Gastroesophageal sphincter (tissue), 4 donors: ENCODE measurements at regions not wholly inside any gene's neighbourhood (a gene's known extent, or its start where the extent isn't known, plus 50 kb on each side); places are given as distances from the start of the nearest gene placed in this dataset.

ENCODE experiments used
- ATAC-seq: fragments of 150-250 bp; one replicate; pipeline ENCODE4 v1.9.1; 2016; ENCODE audit warnings: mild to moderate bottlenecking, moderate library complexity
- H3K27ac ChIP-seq, 4 donors: fragments of 200-600 bp; sonication (generic) in 3 of 4; 1 replicate in 3 of 4; 2 replicates in 1 of 4; pipeline ENCODE4 v1.5.1; 2016 to 2019
- H3K27me3 ChIP-seq: fragments of 200-600 bp; sonication (generic); one replicate; pipeline ENCODE4 v1.5.1; 2019
- H3K36me3 ChIP-seq, 2 donors: fragments of 200-600 bp; sonication (generic); one replicate each; pipeline ENCODE4 v1.5.1; 2019; ENCODE audit warnings: control low read depth in 1 of 2
- H3K4me1 ChIP-seq, 3 donors: fragments of 200-600 bp; sonication (generic); 1 replicate in 2 of 3; 2 replicates in 1 of 3; pipeline ENCODE4 v1.5.1; 2016 to 2019; ENCODE audit warnings: control low read depth in 2 of 3
- H3K4me3 ChIP-seq, 2 donors: fragments of 200-600 bp; sonication (generic); one replicate each; pipeline ENCODE4 v1.5.1; 2019; ENCODE audit warnings: mild to moderate bottlenecking in 1 of 2, moderate library complexity in 1 of 2
- H3K9me3 ChIP-seq, 3 donors: fragments of 200-600 bp; sonication (generic); one replicate each; pipeline ENCODE4 v1.5.1; 2017 to 2019; ENCODE audit warnings: control low read depth in 2 of 3
- EP300 ChIP-seq: sonication (generic); formaldehyde crosslinking; IDR thresholded peaks from one replicate; pipeline ENCODE4 v1.6.1; 2017; ENCODE audit warnings: antibody characterized with exemption, mild to moderate bottlenecking
- POLR2A ChIP-seq, 2 donors: fragments of 450-650 bp; IDR thresholded peaks; one replicate each; pipeline ENCODE4 v1.6.1; 2017; ENCODE audit warnings: antibody characterized with exemption in 2 of 2, mild to moderate bottlenecking in 2 of 2, moderate library complexity in 1 of 2
- POLR2AphosphoS5 ChIP-seq: sonication (generic); formaldehyde crosslinking; IDR thresholded peaks from one replicate; pipeline ENCODE4 v1.6.1; 2017; ENCODE audit warnings: antibody characterized with exemption
- WGBS, 2 donors: methylation state at CpG; one replicate each; pipeline ENCODE4 v1.1.5; 2018; ENCODE audit warnings: low coverage in 1 of 2; 5-methylcytosine and 5-hydroxymethylcytosine counted together
- TF ChIP-seq, protein P1 (sequence below), 4 experiments: fragments of 200-600 bp in 2 of 4; fragments of 450-650 bp in 2 of 4; sonication (generic) in 1 of 4; IDR thresholded peaks; one replicate each; pipeline ENCODE4 v1.5.1; 2017 to 2019; ENCODE audit warnings: antibody characterized with exemption in 4 of 4, mild to moderate bottlenecking in 2 of 4, moderate library complexity in 2 of 4

DNA sequence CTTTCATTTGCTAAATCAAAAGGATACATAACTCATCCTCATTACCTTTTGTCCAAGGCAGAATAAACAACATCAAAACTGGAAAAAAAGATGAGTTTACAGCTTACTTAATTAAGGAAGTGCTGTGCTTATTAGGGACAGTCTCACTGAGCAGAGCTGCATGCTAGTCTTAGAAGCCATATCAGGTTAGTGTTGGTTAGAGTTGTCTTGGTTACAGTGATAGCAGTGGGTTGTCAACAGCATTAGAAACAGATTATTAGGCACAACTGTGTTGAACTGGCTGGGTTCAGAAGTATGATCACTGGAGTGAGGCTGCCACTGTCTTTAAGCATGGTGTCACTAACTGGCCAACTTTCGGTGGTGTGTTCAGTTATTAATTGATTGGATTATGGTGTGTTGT is 503.9 kb upstream of the IGFBP3 start:
- TF ChIP-seq POLR2AphosphoS5, result no peak
- TF ChIP-seq POLR2A (IDR thresholded peaks at IDR 0.05), result no peak
- TF ChIP-seq, protein P1, sequence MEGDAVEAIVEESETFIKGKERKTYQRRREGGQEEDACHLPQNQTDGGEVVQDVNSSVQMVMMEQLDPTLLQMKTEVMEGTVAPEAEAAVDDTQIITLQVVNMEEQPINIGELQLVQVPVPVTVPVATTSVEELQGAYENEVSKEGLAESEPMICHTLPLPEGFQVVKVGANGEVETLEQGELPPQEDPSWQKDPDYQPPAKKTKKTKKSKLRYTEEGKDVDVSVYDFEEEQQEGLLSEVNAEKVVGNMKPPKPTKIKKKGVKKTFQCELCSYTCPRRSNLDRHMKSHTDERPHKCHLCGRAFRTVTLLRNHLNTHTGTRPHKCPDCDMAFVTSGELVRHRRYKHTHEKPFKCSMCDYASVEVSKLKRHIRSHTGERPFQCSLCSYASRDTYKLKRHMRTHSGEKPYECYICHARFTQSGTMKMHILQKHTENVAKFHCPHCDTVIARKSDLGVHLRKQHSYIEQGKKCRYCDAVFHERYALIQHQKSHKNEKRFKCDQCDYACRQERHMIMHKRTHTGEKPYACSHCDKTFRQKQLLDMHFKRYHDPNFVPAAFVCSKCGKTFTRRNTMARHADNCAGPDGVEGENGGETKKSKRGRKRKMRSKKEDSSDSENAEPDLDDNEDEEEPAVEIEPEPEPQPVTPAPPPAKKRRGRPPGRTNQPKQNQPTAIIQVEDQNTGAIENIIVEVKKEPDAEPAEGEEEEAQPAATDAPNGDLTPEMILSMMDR (IDR thresholded peaks at IDR 0.05), result no peak
- no peak for TF ChIP-seq EP300
- ATAC-seq, result no peak
- WGBS, 2 donors, result 80 to 100% methylated on average over 1 of the region's 1 CpG

DNA sequence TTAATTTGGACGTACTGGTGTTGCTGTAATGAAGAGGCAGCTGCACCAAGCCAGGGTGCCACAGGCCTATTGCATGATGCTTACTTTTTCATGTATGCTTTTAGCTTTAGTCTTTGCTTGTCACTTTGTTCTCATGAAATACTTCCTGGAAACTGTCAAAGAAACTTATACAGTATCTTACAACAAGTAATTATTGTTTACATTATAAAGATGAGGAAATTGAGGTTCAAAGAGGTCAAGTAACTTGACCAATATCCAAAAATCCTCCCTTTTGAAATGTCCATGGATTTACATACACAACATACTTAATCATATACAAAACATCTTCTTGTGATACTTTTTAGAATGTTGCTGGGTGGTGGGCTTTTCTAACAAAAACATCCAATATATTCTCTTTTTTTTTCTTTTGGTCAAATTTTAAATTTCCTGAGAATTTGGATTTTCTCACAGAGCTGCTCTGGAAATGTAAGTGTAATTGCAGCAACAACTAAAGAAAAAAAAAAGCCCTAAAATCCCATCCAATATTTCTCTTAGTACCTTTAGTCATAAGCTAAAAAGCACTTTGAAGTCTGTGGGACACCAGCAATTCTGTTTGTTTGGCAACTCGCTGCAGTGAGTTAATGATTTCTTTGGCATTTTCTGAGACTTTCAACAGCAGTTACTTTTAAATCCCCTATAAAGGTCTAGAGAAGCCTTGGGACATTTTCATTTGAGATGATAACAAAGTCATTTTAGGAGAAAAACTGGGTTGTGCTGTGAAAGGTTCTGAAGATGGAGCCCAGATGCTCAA is 500.6 kb upstream of the IGFBP3 start:
- no peak for ATAC-seq
- 58% methylated on average over 2 of the region's 2 CpGs for WGBS, 2 donors
- H3K36me3 ChIP-seq, result no peaks in the 10 kb centered on the region
- TF ChIP-seq EP300, result no peak
- TF ChIP-seq POLR2AphosphoS5, result no peak
- H3K27me3 ChIP-seq, result no peaks in the 10 kb centered on the region
- H3K9me3 ChIP-seq, result no peaks in the 10 kb centered on the region
- H3K4me1 ChIP-seq, result no peaks in the 10 kb centered on the region
- H3K27ac ChIP-seq, result no peak overlapping the region
- no peak overlapping the region for H3K4me3 ChIP-seq

More for the DNA sequence above, 503.9 kb upstream of the IGFBP3 start:
- H3K4me1 ChIP-seq, result no peaks in the 10 kb centered on the region
- H3K9me3 ChIP-seq, result no peaks in the 10 kb centered on the region
- H3K4me3 ChIP-seq, result no peak overlapping the region
- no peaks in the 10 kb centered on the region for H3K27me3 ChIP-seq
- H3K27ac ChIP-seq, result no peak overlapping the region
- H3K36me3 ChIP-seq, result no peaks in the 10 kb centered on the region

DNA sequence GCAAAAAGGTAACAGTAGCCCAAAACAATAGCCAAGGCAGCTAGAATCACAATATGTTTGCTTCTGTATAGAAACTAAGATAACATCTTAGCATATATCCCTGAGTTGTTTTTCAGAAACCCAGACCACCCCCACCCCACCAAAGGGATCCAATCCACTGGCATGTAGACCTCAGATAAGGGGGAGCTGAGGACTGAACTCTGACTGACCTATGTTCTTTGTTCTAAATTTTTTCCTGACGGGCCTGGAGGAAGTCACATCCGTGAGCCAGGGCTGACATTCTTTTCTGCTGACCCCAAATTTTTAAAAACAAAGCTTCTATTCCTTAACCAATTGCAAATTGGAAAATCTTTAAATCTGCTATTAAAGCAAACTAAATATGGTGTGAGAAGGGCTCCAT is 493.9 kb upstream of the IGFBP3 start:
- no peaks in the 10 kb centered on the region for H3K4me1 ChIP-seq
- no peak for ATAC-seq
- 27% methylated on average over 2 of the region's 2 CpGs; no CpG with 5 or more reads in 1 of the 2 donors for WGBS, 2 donors
- no peak overlapping the region for H3K4me3 ChIP-seq
- H3K27ac ChIP-seq, result no peak overlapping the region
- H3K36me3 ChIP-seq, result no peaks in the 10 kb centered on the region
- H3K9me3 ChIP-seq, result no peaks in the 10 kb centered on the region
- no peak for TF ChIP-seq POLR2A (IDR thresholded peaks at IDR 0.05)
- TF ChIP-seq EP300, result no peak
- no peak for TF ChIP-seq POLR2AphosphoS5
- TF ChIP-seq, protein P1 (IDR thresholded peaks at IDR 0.05), result no peak
- no peaks in the 10 kb centered on the region for H3K27me3 ChIP-seq

DNA sequence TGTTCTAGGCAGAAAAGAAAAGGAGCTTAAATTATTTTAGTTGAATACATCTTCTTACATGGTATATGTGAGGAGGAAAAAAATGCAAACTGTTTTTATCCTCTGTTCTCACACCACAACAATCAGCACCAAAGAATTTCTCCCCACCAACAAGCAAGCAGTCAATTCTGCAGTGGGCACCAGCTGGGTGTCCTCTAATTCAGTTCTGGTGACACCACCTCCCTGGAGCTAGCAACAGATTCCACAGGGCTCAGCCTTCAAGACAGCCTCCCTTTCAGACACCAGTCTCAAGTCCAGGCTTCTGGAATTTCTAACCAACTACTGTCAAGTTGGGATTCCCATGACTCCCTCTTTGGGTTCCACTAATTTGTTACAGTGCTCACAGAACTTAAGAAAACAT is 490.2 kb upstream of the IGFBP3 start:
- no peak for ATAC-seq
- no peaks in the 10 kb centered on the region for H3K9me3 ChIP-seq
- no peaks in the 10 kb centered on the region for H3K36me3 ChIP-seq
- TF ChIP-seq, protein P1 (IDR thresholded peaks at IDR 0.05), result no peak
- TF ChIP-seq POLR2AphosphoS5 (no peak), EP300 (no peak), POLR2A (IDR thresholded peaks at IDR 0.05) (no peak)
- H3K4me3 ChIP-seq, result no peak overlapping the region
- no peak overlapping the region for H3K27ac ChIP-seq
- no peaks in the 10 kb centered on the region for H3K4me1 ChIP-seq
- no peaks in the 10 kb centered on the region for H3K27me3 ChIP-seq

DNA sequence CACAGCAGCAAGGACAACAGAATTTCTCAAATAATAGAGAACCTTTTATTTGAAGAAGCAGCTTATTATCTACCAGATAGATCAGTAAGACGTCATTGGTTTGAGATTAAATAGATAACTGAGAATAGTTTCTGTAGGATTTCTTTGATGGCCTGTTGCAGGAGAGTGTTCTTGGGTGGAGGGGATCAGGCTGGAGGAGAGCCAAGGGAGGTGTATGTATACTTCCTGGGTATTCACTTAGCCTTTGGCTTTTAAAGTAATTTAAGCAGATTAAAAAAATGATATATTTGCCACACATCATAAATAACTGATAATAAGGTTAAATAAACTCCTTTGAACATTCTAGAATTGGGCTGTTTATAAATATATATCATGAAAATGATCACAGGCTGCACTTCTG is 486.1 kb upstream of the IGFBP3 start:
- 67% methylated on average over 1 of the region's 1 CpG for WGBS, 2 donors

More for the DNA sequence above, 486.1 kb upstream of the IGFBP3 start:
- Histone ChIP-seq H3K36me3 (no peaks in the 10 kb centered on the region), H3K9me3 (peaks cover 0 to under 1% (median 0%) of the 10 kb centered on the region in 3 donors), H3K27ac (no peak overlapping the region), H3K27me3 (no peaks in the 10 kb centered on the region), H3K4me1 (no peaks in the 10 kb centered on the region), H3K4me3 (no peak overlapping the region)
- ATAC-seq, result no peak
- no peak for TF ChIP-seq EP300
- TF ChIP-seq POLR2AphosphoS5, result no peak
- TF ChIP-seq POLR2A (IDR thresholded peaks at IDR 0.05), result no peak
- TF ChIP-seq, protein P1 (IDR thresholded peaks at IDR 0.05), result no peak
